Neutrophil (primary cell): ENCODE measurements at regions not wholly inside any gene's neighbourhood (a gene's known extent, or its start where the extent isn't known, plus 50 kb on each side); places are given as distances from the start of the nearest gene placed in this dataset.

Experiments
- H3K27ac ChIP-seq: fragments of 200-600 bp; sonication (generic); 2 replicates; pipeline ENCODE4 v1.5.1; 2016; ENCODE audit warnings: mild to moderate bottlenecking, moderate library complexity
- H3K27me3 ChIP-seq: fragments of 200-600 bp; sonication (generic); 2 replicates; pipeline ENCODE4 v1.6.0; 2016; ENCODE audit warnings: mild to moderate bottlenecking
- H3K36me3 ChIP-seq: fragments of 200-600 bp; sonication (generic); 2 replicates; pipeline ENCODE4 v1.5.1; 2017
- H3K4me1 ChIP-seq, 2 experiments: fragments of 200-600 bp in 1 of 2; sonication (generic) in 1 of 2; 1 replicate in 1 of 2; 2 replicates in 1 of 2; pipeline versions ENCODE4 v1.5.1 to v1.6.1; 2013 to 2016; ENCODE audit warnings: low read depth in 1 of 2, low read length in 1 of 2, mild to moderate bottlenecking in 1 of 2, moderate library complexity in 1 of 2; ENCODE audit not compliant: control insufficient read depth in 1 of 2, insufficient read depth in 1 of 2
- H3K4me3 ChIP-seq, 2 experiments: fragments of 200-600 bp in 1 of 2; sonication (generic) in 1 of 2; 1 replicate in 1 of 2; 2 replicates in 1 of 2; pipeline ENCODE4 v1.5.1; 2013 to 2016; ENCODE audit warnings: low read depth in 1 of 2, low read length in 1 of 2, mild to moderate bottlenecking in 1 of 2, moderate library complexity in 1 of 2
- H3K9me3 ChIP-seq: fragments of 200-600 bp; sonication (generic); 2 replicates; pipeline ENCODE4 v1.5.1; 2016
- TF ChIP-seq, protein P1 (sequence below): fragments of 200-600 bp; sonication (generic); IDR thresholded peaks from 2 replicates; pipeline ENCODE4 v1.5.1; 2016; ENCODE audit warnings: antibody characterized with exemption

DNA sequence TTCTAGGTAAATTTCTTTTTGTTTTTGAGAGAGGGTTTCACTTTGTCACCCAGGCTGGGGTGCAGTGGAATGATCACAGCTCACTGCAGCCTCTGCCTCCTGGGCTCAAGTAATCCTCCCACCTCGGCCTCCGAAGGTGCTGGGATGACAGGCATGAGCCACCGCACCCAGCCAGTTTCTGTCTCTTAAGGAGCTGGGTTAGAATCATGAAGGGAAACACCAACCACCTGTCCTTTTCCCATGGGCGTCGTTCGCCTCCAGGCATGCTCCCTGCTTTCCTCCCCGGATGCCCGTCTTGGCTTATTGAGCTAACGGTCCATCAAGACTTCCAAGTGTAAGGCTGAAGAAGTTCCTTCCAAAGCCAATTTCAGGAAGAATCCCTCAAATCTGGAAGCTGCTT, 85.9 kb downstream of the SOX1 start:
- TF ChIP-seq, protein P1, sequence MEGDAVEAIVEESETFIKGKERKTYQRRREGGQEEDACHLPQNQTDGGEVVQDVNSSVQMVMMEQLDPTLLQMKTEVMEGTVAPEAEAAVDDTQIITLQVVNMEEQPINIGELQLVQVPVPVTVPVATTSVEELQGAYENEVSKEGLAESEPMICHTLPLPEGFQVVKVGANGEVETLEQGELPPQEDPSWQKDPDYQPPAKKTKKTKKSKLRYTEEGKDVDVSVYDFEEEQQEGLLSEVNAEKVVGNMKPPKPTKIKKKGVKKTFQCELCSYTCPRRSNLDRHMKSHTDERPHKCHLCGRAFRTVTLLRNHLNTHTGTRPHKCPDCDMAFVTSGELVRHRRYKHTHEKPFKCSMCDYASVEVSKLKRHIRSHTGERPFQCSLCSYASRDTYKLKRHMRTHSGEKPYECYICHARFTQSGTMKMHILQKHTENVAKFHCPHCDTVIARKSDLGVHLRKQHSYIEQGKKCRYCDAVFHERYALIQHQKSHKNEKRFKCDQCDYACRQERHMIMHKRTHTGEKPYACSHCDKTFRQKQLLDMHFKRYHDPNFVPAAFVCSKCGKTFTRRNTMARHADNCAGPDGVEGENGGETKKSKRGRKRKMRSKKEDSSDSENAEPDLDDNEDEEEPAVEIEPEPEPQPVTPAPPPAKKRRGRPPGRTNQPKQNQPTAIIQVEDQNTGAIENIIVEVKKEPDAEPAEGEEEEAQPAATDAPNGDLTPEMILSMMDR = no peak
- H3K4me3 ChIP-seq = no peak overlapping the region

DNA sequence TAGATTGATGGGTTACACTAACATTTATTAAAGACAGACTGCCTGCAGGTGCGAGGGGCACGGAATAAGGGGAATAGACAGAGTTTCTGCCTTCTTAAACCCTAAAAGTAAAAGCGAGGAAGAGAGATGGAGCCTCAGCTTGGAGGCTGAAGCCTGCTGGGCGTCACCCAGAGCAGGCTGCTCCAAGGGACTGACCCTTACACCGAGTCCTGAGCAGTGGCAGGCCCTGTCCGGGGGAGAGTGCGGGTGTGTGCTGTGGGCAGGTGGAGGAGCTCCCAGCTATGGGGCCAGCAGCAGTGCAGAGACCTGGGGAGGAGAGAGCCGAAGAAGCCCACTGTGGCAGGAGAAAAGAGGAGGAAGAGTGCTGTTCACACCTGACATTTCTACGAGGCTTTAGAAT, 86.4 kb downstream of the SOX1 start:
- Histone ChIP-seq H3K36me3 (no peaks in the 10 kb centered on the region), H3K9me3 (no peaks in the 10 kb centered on the region), H3K27ac (no peak overlapping the region), H3K4me1 (no peaks in the 10 kb centered on the region), H3K4me3 (no peak overlapping the region), H3K27me3 (no peaks in the 10 kb centered on the region)
- TF ChIP-seq, protein P1 = no peak

More for the DNA sequence above, 85.9 kb downstream of the SOX1 start:
- Histone ChIP-seq H3K27ac (no peak overlapping the region), H3K9me3 (no peaks in the 10 kb centered on the region), H3K36me3 (no peaks in the 10 kb centered on the region), H3K4me1 (no peaks in the 10 kb centered on the region), H3K27me3 (no peaks in the 10 kb centered on the region)

DNA sequence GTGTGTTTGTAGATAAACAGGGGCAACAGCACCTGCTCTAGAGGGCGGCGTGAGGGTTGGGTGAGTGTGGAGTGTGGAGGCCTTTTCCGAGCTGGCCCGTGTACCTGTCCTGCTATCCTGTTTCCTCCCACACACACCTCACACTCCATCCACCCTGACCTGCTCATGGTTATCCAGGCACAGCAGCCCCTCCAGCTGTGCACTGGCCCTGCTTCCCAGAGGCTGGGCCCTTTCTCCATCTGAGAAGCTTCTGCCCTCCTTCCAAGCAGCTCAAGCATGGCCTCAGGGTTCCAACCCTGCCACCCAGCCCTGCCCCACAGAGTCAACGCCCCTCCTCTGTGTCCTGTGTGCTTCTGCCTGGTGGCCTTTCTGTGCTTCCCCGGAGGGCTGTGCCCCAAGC, 86.9 kb downstream of the SOX1 start:
- TF ChIP-seq, protein P1 = no peak
- H3K36me3 ChIP-seq = no peaks in the 10 kb centered on the region
- H3K4me3 ChIP-seq = no peak overlapping the region
- H3K27me3 ChIP-seq = no peaks in the 10 kb centered on the region
- H3K4me1 ChIP-seq = no peaks in the 10 kb centered on the region
- H3K9me3 ChIP-seq = no peaks in the 10 kb centered on the region
- no peak overlapping the region for H3K27ac ChIP-seq

DNA sequence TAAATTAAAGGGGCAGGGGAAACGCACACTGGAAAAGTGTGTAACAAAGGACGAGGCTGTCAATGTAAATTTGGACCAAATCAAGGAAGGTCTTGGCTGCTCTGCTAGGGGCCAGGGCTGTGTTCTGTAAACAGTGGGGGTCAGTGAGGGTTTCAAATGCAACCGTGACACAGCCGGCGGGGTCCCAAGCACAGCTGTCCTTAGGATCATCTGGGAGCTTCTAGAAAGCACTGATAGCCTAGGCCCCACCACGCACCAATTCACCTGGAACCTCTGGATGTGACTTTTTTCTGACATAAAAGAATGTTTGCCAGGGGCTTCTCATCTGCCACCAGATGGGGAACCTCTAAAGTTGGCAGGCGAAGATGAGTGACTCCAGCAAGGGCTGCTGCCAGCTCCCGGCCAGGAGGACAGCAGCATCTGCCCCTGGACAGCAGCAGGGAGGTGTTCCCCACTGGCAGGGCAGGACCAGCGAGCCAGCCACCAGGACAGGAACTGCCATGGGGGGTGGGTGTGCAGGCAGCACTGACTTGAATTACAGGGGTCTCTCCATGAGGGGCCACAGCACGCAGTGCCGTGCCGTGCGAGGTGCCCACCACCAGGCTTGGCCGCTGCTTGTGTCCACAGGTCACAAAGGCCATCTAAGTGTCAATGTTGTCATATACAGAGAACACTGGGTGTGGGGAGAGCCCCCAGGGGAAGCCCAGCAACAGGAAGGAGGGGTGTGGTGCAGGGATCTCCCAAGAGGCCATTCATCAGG, 87.5 kb downstream of the SOX1 start:
- Histone ChIP-seq H3K4me3 (no peak overlapping the region), H3K27me3 (peaks cover under 1% of the 10 kb centered on the region), H3K9me3 (no peaks in the 10 kb centered on the region), H3K4me1 (no peaks in the 10 kb centered on the region), H3K36me3 (no peaks in the 10 kb centered on the region), H3K27ac (no peak overlapping the region)
- TF ChIP-seq, protein P1 = no peak

DNA sequence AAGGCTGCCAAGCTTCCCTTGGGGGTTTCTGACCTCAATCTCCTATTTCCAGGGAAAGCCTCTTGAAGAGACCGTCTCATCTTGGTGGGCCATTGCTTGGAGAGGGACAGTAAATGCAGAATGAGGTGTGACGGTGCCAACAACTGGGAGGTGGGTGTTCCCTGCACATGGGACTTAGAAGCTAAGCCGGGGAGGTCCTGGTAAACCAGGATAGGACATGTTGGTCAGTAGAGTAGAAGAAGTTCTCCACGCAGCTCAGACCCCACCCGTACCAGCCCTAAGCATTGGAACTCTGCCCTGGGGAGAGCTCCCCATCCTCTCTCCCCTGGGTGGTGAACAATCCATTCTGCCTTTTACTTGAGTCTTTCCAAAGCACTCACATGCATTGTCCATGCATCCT, 92.0 kb downstream of the SOX1 start:
- peaks cover 35% of the 10 kb centered on the region for H3K27me3 ChIP-seq
- no peaks in the 10 kb centered on the region for H3K4me1 ChIP-seq
- no peaks in the 10 kb centered on the region for H3K9me3 ChIP-seq
- no peak overlapping the region for H3K27ac ChIP-seq
- TF ChIP-seq, protein P1 = no peak
- H3K4me3 ChIP-seq = no peak overlapping the region
- no peaks in the 10 kb centered on the region for H3K36me3 ChIP-seq
